Esophagus mucosa (tissue), 1 donor: ENCODE measurements at regions not wholly inside any gene's neighbourhood (a gene's known extent, or its start where the extent isn't known, plus 50 kb on each side); places are given as distances from the start of the nearest gene placed in this dataset.

ENCODE experiments used
- ATAC-seq: fragments of 200-7000 bp; cut with Tn5 transposase; one replicate; pipeline ENCODE4 v1.9.1; 2020
- donor health status: DM: yes; HTN: yes; CAD: no.

DNA sequence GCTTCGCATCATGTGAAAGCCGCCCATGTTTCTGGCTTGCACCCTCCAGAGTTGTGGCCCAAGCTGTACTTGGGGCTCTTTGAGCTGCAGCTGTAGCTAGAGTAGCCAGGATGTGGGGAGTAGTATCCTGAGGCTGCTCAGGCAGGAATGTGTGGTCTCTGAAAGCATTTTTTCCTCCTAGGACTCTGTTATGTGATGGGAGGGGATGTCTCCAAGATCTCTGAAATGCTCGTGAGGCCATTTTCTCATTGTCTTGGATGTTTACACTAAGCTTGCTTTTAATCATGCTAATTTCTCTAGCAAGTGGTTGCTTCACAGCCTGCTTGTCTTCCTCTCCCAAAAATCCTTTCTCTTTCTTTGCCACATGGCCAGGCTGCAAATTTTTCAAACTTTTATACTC, 687.6 kb downstream of the DCDC2C start:
- no peak for ATAC-seq

GRCh38 chr2:4404363-4404762, 701.0 kb downstream of the DCDC2C start:
- no peak for ATAC-seq

- no peak for ATAC-seq
Measured at GRCh38 chr2:4408321-4408720, 704.9 kb downstream of the DCDC2C start.

DNA sequence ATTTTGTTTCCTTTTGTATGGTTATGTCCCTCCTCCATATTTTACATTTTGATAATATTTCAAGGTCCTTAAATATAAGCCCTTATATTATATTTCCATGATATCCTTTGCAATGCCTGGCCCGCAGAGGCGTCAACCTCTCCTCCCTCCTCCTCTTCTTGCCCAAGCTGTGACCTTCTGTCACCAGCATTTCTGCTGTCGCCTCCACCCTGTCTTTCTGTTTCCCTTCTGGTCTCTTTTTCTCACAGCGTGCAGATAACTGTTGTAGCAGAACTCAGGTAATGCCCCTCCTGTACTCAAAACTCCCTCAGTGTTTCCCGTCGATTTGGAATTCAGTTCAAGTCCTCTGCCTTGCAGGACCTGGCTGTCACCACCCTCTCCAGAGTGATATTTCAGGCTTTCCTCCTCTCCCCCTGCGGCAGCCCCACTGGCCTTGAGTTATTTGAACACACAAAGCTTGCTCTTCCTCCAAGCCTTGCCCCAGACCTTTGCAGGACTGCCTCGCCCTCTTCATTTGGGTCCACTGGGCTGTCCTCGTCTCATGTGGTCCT, 709.3 kb downstream of the DCDC2C start:
- ATAC-seq: no peak

DNA sequence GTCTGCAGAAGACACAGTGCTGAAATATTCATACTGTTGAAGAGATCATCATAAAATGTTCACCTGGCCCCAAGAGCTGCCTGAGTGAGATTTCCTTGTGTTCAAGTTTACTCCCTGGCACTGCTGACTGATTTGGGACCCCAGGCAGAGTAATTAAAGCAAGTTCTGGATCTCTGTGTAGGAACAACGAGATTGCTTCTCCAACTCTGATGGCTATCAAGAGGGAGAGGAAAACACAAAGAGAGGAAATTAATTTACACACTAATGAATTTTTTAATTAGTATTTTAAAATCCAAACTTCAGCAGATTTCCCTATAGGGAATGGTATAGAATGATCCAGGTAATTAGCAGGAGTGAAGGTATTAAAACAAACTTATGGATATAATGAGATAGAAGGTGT, 711.8 kb downstream of the DCDC2C start:
- ATAC-seq: no peak

- no peak for ATAC-seq
Measured at GRCh38 chr2:4415810-4416413, 712.5 kb downstream of the DCDC2C start.

DNA sequence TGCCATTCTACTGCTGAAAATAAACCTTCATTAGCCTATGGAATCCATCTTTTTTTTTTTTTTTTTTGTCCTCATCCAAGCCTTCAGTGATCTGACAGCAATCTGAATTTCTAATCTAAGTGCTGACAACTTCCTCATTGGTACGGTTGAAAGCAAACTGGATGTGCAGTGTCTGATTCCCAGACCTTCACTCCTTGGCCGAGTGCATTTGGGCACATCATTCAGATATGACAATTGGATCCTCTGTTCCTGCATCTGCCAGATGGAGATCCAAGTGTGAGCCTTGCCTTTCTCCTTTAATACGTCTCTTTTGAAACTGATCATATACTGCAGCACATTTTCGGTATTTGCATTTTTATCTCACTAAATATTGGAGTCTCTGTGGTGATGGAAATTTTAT, 713.1 kb downstream of the DCDC2C start:
- ATAC-seq: no peak

GRCh38 chr2:4417771-4418170, 714.4 kb downstream of the DCDC2C start:
- ATAC-seq: no peak

DNA sequence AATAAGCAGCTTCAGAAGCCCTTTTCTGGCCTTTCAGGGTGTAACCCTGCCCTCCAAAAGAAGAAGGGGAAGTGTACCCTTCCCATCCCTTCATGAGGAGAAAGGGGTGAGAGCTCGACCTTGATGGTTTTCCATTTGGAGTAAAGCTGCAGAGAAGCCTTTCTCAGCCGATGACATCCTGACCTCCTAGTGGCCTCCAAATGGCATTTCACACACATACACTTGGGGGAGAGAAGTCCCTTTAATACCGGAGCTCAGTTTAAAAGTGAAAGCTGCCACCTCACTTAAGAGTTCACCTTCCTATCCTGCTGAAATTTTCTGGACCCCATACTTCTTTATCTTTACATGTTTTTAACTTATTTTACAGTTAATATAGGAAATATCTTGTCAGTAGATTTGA, 716.7 kb downstream of the DCDC2C start:
- ATAC-seq: no peak

- no peak for ATAC-seq
Measured at GRCh38 chr2:4424153-4424552, 720.8 kb downstream of the DCDC2C start.

GRCh38 chr2:4427083-4427482, 723.7 kb downstream of the DCDC2C start:
- no peak for ATAC-seq

DNA sequence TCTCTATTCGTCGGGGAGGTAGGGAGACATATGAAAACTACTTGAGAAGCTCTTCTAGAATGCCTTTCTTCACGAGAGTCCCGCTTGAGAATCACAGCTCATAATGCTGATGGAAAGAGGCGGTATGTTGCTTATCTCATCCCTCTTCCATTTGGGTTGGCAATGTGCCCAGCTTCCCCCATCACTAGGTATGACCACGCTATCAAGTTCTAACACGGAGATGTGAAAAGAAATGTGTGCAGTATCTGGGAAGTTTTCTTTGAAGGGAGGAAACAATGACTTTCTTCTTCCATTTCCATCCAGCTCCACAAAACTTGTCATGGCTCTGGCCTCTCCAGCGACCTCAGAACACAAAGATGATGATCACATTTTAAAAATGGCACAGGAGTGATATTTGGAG, 742.4 kb downstream of the DCDC2C start:
- ATAC-seq: no peak

DNA sequence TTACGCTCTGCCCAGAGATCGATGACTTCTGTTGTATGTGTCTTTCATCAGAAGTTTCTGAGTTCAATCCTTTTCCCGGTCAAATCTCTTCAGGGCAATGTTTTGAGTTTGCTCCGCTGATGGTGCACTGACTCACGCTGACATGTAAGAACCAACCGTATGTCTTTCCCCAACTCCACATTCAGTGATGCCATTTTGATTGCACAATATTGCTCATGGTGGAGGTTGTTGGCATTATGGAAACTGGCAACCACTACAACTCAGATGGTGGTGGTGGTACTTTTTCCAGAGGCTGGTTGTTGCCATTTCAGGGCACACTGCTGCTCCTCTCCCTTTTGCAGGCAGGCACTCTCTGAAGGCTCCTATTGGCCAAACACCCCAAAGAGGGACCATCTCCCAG, 751.5 kb downstream of the DCDC2C start:
- ATAC-seq: no peak

DNA sequence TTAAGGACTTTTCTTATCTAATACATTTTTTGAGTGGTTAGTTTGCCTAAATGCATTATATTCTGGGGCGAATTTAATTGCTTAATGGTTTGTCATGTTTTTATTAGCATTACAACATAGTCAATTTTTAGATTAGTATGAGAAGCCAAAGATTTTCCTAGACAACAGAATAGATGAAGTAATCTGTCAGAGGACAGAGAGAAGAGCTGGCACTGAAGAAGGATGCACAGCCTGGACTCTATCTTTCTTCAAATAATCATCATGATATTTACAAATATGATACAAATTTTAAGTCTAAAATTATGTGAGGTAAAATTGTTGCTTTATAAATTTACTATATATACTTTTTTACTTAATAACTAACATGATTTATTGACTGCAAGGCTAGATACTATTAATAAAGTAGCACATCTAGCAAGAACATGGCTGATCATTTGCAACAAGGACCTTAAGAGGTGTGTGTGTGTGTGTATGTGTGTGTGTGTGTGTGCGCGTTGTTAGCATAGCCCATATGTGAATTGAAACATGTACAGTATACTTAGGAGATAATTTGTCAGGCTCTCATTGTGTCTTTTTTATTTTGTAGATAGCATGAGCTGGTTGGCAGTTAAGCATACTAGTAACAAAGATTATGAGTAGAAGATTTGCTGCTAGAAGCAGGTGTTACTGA, 752.2 kb downstream of the DCDC2C start:
- ATAC-seq: no peak

- no peak for ATAC-seq
Measured at GRCh38 chr2:4464634-4465266, 761.4 kb downstream of the DCDC2C start.

DNA sequence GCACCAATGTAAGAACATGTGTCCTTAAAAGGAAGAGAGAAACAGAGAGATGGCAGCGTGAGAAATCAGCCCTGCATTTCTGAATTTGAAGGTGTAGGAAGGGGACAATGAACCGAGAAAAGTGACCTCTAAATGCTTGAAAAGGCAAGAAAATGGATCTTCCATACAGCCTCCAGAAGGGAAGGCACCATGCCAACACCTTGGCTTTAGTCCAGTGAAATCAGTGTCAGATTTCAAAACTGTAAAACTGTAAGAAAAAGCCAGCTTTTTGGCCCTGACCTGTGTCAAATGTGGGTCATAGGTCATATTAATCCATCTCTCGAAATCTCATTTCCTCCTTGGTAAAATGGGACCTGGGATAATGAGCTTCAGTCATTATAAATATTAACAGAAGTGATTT, 762.3 kb downstream of the DCDC2C start:
- no peak for ATAC-seq

GRCh38 chr2:4475618-4476017, 772.2 kb downstream of the DCDC2C start:
- ATAC-seq: no peak

DNA sequence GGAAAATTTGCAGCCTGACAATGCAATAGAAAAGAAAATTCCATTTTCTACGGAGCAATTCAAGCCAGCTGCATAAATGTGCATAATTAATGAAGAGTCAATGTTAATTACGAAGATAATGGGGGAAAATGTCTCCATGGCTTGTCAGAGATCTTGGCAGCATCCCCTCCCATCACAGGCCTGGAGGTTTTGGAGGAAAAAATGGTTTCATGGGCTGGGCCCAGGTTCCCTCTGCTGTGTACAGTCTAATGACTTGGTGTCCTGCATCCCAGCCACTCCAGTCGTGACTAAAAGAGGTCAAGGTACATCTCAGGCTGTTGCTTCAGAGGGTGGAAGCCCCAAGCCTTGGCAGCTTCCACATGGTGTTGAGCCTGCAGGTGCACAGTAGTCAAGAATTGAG, 779.7 kb downstream of the DCDC2C start:
- ATAC-seq: no peak

DNA sequence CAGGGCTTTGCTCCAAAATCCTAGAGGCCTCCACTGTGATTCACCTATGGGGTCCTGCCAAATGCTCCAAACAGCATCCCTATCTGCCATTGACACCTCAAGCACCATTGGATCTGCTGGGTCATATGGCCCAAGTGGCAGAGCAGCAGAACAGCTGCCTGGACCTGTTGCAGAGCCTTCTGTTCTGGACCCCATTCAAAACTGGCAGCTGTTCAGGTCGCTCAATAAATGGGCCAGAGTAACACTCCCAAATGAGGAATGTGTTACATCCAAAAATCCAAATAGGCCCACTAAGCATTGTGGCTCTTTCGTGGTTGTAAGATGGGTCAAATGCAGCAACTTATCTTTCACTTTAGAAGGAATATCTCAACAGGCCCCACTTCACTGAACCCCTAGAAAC, 783.6 kb downstream of the DCDC2C start:
- no peak for ATAC-seq

DNA sequence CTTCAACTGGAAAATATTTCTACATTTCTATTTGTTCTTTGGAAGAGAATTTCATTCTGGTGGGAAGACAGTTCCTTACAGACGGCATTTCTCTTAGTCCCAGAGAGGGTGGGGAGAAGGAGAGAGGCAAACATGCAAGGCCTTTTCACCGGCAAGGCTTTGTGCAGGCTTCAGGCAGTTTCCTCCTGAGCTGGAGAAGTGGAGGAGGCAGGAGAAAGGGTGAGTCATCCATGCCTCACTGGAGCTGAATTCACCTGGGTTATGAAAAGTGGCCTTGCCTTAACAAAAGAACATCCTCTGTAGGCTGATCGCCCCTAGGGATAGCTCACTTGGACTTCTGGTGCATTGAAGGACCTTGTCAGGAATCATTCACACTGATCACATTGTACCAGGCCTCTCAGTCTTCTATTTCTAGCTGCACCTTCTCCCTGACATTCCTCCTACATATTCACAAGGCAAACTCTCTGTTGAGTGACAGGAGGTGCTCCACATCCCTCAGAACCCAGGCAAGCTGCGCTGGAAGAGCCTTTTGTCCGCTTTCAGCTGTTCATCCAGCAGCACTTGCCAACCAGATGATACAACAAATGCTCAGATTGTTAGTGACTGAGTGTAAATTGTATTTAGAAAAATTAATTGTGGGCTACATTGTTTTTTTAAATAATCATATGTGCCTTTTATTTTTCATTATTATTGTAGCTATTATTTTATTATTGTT, 796.1 kb downstream of the DCDC2C start:
- no peak for ATAC-seq

DNA sequence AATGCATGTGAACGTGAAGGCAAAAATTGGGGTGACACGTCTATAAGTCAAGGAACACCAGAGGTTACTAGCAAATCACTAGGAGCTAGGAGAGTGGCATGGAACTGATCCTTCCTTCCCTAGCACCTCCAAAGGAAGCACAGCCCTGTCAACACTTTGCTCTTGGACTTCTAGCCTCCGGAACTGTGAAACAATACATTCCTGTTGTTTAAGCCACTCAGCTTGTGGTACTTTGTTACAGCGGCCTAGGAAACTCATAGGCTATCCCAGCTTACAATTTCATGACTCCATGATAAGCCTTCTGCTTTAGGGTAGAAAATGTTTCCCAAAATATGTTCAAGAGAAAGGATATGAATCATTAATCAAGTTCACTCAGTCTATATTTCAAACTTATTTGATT, 798.1 kb downstream of the DCDC2C start:
- ATAC-seq: no peak

DNA sequence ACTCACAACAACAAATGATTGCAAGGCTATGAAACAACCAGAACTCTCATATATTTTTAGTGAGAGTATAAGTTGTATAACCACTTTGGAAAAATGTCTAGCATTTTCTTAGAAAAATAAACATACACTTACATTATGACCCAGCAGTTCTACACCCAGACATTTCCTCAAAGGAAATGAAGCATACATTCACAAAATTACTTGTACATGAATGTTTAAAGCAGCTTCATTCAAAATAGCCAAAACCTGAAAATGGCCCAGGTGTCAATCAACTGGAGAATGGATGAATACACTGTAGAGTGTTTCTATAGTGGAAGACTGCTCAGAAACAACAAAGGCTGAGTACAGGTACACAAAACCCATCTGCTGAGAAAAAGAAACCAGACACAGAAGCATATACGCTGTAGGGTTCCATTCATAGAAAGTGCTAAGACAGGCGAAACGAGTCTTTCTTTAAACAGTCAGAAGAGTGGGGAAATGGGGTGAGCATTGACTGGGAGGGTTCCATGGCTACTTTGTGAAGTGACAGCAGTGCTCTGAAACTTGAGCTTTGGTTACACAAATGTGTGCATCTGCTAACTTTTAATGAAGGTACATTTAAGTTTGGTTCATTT, 799.0 kb downstream of the DCDC2C start:
- no peak for ATAC-seq

- ATAC-seq: no peak
Measured at GRCh38 chr2:4507661-4508060, 804.3 kb downstream of the DCDC2C start.
